Activated T-helper 1 cell treated with anti-CD3 and anti-CD28 coated beads, Interleukin-12 subunit alpha, Interleukin-12 subunit beta, Interleukin-2, Interleukin-4 antibody, amounts not matched to agents 30 ng/mL and 10 ng/mL and 1 ng/mL, durations not matched to agents 14 hours and 24 hours and 36 hours (primary cell): ENCODE measurements at regions not wholly inside any gene's neighbourhood (a gene's known extent, or its start where the extent isn't known, plus 50 kb on each side); places are given as distances from the start of the nearest gene placed in this dataset.

ENCODE experiments used
- DNase-seq: peaks from one replicate; pipeline ENCODE4 v3.0.0; 2021; ENCODE audit warnings: low spot score
- H3K27ac Mint-ChIP-seq: one replicate; pipeline ENCODE4 v1.8.0; 2021; ENCODE audit warnings: mild to moderate bottlenecking, mixed read lengths
- H3K27me3 Mint-ChIP-seq: one replicate; pipeline ENCODE4 v1.8.0; 2022; ENCODE audit warnings: mild to moderate bottlenecking, moderate library complexity, mixed read lengths; ENCODE audit not compliant: insufficient read depth
- H3K36me3 Mint-ChIP-seq: one replicate; pipeline ENCODE4 v1.8.0; 2021; ENCODE audit warnings: low read depth, mixed read lengths
- H3K4me1 Mint-ChIP-seq: one replicate; pipeline ENCODE4 v1.8.0; 2021; ENCODE audit warnings: low read depth, mixed read lengths
- H3K4me3 Mint-ChIP-seq: one replicate; pipeline ENCODE4 v1.8.0; 2021; ENCODE audit warnings: mild to moderate bottlenecking, moderate library complexity, mixed read lengths
- H3K9me3 Mint-ChIP-seq: one replicate; pipeline ENCODE4 v1.8.0; 2021; ENCODE audit warnings: mixed read lengths
- intact Hi-C: fragments of 100-400 bp; cut with micrococcal nuclease; formaldehyde crosslinking; loops from one replicate; pipeline ENCODE4 v1.15.1; 2024

GRCh38 chr14:84036840-84037239, 1493.1 kb upstream of the FLRT2 start:
- Mint-ChIP-seq H3K36me3 (no peaks in the 10 kb centered on the region), H3K4me1 (no peaks in the 10 kb centered on the region), H3K9me3 (peaks cover 14% of the 10 kb centered on the region), H3K27ac (no peak overlapping the region), H3K27me3 (no peaks in the 10 kb centered on the region), H3K4me3 (no peak overlapping the region)
- intact Hi-C loops = no loop called here
- DNase-seq = no peak

DNA sequence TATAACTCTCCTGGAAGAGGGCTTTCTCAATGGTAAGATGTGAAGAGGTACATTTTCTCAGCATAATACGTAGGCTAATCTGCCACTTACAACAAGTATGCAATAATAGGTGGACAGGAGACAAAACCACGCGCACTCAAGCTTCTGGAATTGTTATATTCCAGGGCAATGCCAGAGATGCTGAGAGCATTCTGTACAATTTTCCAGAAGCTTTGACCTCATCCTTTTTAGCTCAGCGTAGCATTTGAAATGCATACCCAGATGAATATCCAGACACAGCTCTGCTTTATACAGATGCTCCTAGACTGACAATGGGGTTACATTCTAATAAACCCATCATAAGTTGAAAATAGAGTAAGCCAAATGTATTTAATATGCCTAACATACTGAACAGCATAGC, 1492.4 kb upstream of the FLRT2 start:
- Mint-ChIP-seq H3K4me1 (no peaks in the 10 kb centered on the region), H3K36me3 (no peaks in the 10 kb centered on the region), H3K4me3 (no peak overlapping the region), H3K27me3 (no peaks in the 10 kb centered on the region), H3K9me3 (peaks cover 17% of the 10 kb centered on the region), H3K27ac (no peak overlapping the region)
- no peak for DNase-seq
- intact Hi-C loops = no loop called here

DNA sequence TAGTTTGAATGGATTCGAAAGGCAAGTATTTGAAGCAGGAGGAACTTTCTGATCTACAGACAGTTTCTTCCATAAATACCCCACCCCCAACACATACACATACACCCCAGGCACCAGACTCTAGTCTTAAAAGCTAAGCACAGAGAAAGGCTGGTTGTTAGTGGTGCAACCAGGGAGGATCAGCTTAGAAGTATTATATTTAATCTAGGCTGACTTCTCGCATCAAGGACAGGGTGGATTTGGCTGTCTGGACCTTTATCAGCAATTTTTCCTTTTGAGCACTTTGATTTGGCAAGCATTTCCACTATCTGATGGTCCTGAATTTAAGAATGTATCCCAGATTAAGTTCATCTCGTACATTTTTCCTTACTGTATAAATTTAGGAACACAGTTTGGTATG, 1489.8 kb upstream of the FLRT2 start:
- no peaks in the 10 kb centered on the region for H3K27me3 Mint-ChIP-seq
- no peaks in the 10 kb centered on the region for H3K36me3 Mint-ChIP-seq
- peaks cover 17% of the 10 kb centered on the region for H3K9me3 Mint-ChIP-seq
- intact Hi-C loops = no loop called here
- H3K4me1 Mint-ChIP-seq = no peaks in the 10 kb centered on the region
- H3K4me3 Mint-ChIP-seq = no peak overlapping the region
- no peak overlapping the region for H3K27ac Mint-ChIP-seq
- DNase-seq = no peak

DNA sequence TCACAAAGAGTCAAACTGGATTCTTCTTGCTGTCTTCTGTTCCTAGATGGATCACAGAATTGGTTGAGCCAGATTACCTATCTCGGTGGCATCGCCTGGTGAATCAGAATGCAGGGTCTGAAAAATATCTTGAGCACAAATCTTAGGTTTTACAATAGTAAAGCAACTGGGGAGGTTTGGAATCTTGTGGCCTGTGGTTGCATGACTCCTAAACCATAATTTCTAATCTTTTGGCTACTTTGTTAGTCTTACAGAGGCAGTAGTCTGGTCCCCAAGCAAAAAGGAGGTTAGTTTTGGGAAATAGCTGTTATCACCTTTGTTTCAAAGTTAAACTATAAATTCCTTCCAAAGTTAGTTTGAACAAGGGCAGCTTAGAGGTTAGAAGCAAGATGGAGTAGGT, 1488.5 kb upstream of the FLRT2 start:
- no peak for DNase-seq
- intact Hi-C loops = no loop called here
- Mint-ChIP-seq H3K9me3 (peaks cover 17% of the 10 kb centered on the region), H3K4me3 (no peak overlapping the region), H3K27ac (no peak overlapping the region), H3K27me3 (no peaks in the 10 kb centered on the region), H3K4me1 (no peaks in the 10 kb centered on the region), H3K36me3 (no peaks in the 10 kb centered on the region)

- no peak overlapping the region for H3K4me3 Mint-ChIP-seq
- no peaks in the 10 kb centered on the region for H3K4me1 Mint-ChIP-seq
- H3K27me3 Mint-ChIP-seq = no peaks in the 10 kb centered on the region
- intact Hi-C loops = no loop called here
- DNase-seq = no peak
- no peaks in the 10 kb centered on the region for H3K36me3 Mint-ChIP-seq
- H3K9me3 Mint-ChIP-seq = peaks cover 11% of the 10 kb centered on the region
- no peak overlapping the region for H3K27ac Mint-ChIP-seq
Observed at GRCh38 chr14:84042992-84043391, 1487.0 kb upstream of the FLRT2 start.

DNA sequence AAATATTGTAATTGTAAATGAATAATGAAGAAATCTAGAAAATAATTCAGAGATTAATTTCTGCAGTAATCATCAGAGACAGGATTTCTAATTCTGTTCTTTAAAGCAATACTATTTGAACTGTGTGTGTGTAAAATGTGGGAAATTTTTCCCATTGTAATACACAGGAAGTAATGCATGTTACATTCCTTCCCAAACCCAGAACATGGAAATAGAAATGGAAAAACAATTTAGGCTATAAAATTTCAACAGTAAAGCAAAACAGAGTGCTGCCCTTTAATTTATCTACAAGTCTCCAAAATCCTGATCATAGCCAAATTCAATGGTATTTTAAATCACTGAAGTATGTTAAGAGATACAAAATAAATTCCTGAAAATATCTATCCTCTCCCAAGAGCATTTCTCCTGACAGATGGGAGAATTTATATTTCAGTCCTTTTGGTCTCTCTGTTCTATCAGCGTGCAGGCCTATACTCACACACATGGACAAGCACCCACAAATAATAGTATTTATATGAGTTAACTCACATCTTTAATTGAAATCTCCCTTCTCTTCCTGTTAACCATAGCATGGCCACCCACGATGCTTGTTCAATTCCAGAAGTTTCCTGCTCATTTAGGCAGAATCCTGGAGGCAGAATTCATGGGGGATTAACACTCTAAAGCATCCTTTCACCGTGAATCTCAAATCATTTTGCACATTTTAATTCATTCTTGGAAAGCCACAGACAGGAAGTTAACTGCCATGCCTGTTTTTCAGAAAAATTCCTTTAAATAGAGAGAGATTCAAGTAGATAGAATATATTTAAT, 1465.4 kb upstream of the FLRT2 start:
- DNase-seq = no peak
- Mint-ChIP-seq H3K9me3 (peaks cover 3% of the 10 kb centered on the region), H3K4me1 (no peaks in the 10 kb centered on the region), H3K27me3 (no peaks in the 10 kb centered on the region), H3K36me3 (no peaks in the 10 kb centered on the region), H3K4me3 (no peak overlapping the region), H3K27ac (no peak overlapping the region)
- intact Hi-C loops = no loop called here

DNA sequence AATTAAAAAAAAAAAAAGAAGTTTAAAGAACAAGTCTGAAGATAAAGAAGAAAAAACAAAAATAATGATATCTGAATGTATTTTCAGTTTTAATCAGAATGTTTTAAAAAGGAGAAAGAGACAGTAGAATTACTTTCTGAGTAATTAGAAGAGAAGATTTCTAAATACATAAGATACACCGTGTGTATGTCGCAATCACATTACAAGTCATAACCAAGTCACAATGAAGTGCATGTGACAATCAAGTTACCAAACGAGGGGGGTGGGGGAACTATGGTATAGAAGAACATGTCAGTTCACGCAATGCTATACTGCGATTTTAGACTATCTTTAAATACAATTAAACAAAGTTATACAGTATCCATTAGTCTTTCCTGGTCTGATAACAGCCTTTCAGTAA, 1464.1 kb upstream of the FLRT2 start:
- Mint-ChIP-seq H3K27me3 (no peaks in the 10 kb centered on the region), H3K36me3 (no peaks in the 10 kb centered on the region)

GRCh38 chr14:84068288-84068687, 1461.7 kb upstream of the FLRT2 start:
- no peak for DNase-seq
- intact Hi-C loops = no loop called here
- no peaks in the 10 kb centered on the region for H3K36me3 Mint-ChIP-seq
- no peaks in the 10 kb centered on the region for H3K27me3 Mint-ChIP-seq
- H3K9me3 Mint-ChIP-seq = peaks cover 3% of the 10 kb centered on the region
- no peak overlapping the region for H3K4me3 Mint-ChIP-seq
- H3K4me1 Mint-ChIP-seq = no peaks in the 10 kb centered on the region
- H3K27ac Mint-ChIP-seq = no peak overlapping the region

More for the DNA sequence above, 1464.1 kb upstream of the FLRT2 start:
- intact Hi-C loops = no loop called here
- H3K4me3 Mint-ChIP-seq = no peak overlapping the region
- no peak for DNase-seq
- H3K9me3 Mint-ChIP-seq = peaks cover 3% of the 10 kb centered on the region
- no peak overlapping the region for H3K27ac Mint-ChIP-seq
- H3K4me1 Mint-ChIP-seq = no peaks in the 10 kb centered on the region

- Mint-ChIP-seq H3K36me3 (no peaks in the 10 kb centered on the region), H3K27ac (no peak overlapping the region), H3K4me3 (no peak overlapping the region), H3K4me1 (no peaks in the 10 kb centered on the region), H3K9me3 (no peaks in the 10 kb centered on the region), H3K27me3 (no peaks in the 10 kb centered on the region)
- intact Hi-C loops = no loop called here
- no peak for DNase-seq
Observed at GRCh38 chr14:84071061-84071460, 1458.9 kb upstream of the FLRT2 start.

GRCh38 chr14:84074626-84075025, 1455.3 kb upstream of the FLRT2 start:
- peaks cover 3% of the 10 kb centered on the region for H3K9me3 Mint-ChIP-seq
- H3K4me3 Mint-ChIP-seq = no peak overlapping the region
- DNase-seq = no peak
- H3K36me3 Mint-ChIP-seq = no peaks in the 10 kb centered on the region
- intact Hi-C loops = no loop called here
- H3K27me3 Mint-ChIP-seq = no peaks in the 10 kb centered on the region
- no peak overlapping the region for H3K27ac Mint-ChIP-seq
- no peaks in the 10 kb centered on the region for H3K4me1 Mint-ChIP-seq

DNA sequence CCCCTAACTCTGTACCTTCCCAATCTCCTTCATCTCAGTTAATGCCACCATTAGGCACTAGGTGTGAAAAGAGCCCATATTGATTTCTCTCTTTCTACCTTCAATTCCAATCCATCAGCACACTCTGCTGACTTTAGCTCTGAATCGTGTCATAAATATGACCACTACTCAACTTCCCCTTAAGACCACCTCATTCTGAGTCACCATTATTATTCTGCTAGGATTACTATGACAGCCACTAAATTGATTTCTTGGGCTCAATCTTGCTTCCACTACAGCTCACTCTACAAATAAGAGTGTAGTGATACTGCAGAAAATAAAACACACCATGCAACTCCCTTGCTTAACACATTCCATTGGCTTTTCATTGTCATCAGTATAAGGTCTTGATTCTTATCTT, 1449.0 kb upstream of the FLRT2 start:
- intact Hi-C loops = no loop called here
- Mint-ChIP-seq H3K9me3 (peaks cover 4% of the 10 kb centered on the region), H3K36me3 (no peaks in the 10 kb centered on the region), H3K27ac (no peak overlapping the region), H3K4me1 (no peaks in the 10 kb centered on the region), H3K4me3 (no peak overlapping the region), H3K27me3 (no peaks in the 10 kb centered on the region)
- DNase-seq = no peak

GRCh38 chr14:84084056-84084630, 1445.8 kb upstream of the FLRT2 start:
- Mint-ChIP-seq H3K4me3 (no peak overlapping the region), H3K4me1 (no peaks in the 10 kb centered on the region), H3K27ac (no peak overlapping the region), H3K36me3 (no peaks in the 10 kb centered on the region), H3K27me3 (no peaks in the 10 kb centered on the region), H3K9me3 (peaks cover 7% of the 10 kb centered on the region)
- DNase-seq = no peak
- intact Hi-C loops = no loop called here

GRCh38 chr14:84085493-84085892, 1444.5 kb upstream of the FLRT2 start:
- no peaks in the 10 kb centered on the region for H3K4me1 Mint-ChIP-seq

More at GRCh38 chr14:84085493-84085892, 1444.5 kb upstream of the FLRT2 start:
- H3K27me3 Mint-ChIP-seq = no peaks in the 10 kb centered on the region
- no peak overlapping the region for H3K27ac Mint-ChIP-seq
- intact Hi-C loops = no loop called here
- DNase-seq = no peak
- no peak overlapping the region for H3K4me3 Mint-ChIP-seq
- peaks cover 7% of the 10 kb centered on the region for H3K9me3 Mint-ChIP-seq
- no peaks in the 10 kb centered on the region for H3K36me3 Mint-ChIP-seq
